NCI-H526 treated with DMSO at 0.1 percent for 48 hours (cell line): ENCODE measurements at regions not wholly inside any gene's neighbourhood (a gene's known extent, or its start where the extent isn't known, plus 50 kb on each side); places are given as distances from the start of the nearest gene placed in this dataset.

Experiments used
- DNase-seq: peaks from one replicate; lab custom pipeline; 2025; lab: John Stamatoyannopoulos, UW

DNA sequence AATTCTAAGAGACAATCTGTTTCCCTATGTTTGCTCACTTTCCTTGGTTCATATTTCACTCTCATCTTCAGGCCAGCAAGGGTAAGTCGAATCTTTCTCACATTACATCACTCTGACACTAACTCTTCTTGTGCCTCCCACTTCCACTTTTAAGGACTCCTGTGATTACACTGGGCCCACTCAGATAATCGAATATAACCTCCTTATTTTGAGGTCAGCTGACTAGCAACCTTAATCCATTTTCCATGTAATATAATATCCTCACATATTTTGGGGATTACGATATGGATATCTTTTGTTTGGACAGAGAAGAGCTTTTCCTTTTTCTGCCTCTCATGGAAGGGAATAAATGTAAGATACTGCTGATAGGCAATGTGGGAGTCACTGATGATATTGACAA, 2015.7 kb upstream of the LRRTM1 start:
- DNase-seq, result no peak

DNA sequence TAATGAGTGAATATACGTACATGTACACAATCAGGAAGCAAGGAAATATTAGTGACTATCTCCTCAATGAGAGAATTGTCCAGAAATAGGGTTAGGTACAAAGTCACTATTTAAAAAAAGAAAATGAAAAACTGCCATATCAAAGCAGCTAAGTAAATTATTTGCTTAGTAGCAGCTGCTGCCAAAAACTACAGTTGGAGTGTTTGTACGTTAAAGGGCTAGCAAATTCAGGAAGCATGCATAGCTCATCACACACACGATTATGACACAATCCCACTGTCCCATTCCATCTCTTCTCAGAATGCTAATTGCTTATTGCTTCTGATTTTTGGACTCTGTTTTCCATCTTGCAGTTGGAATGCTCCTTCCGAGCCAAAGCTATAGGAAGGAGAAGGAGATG, 2012.5 kb upstream of the LRRTM1 start:
- no peak for DNase-seq

DNA sequence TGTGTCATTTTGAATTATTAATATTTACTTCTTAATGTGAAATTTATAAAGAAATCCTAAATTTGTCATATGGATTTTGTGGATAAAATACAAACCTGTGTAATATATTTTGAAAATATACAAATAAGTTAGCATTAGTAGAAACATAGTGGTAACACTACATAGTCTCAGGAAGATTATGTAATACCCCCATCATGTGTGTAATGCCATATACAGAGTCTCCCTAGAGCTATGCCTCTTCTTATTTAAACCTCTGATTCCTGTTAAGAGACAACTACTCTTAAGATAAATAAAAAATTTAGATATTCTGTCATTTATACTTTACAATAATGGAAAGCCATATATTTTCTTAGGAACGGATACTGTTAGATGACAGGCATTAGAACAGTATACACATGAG, 2012.0 kb upstream of the LRRTM1 start:
- DNase-seq, result no peak

DNA sequence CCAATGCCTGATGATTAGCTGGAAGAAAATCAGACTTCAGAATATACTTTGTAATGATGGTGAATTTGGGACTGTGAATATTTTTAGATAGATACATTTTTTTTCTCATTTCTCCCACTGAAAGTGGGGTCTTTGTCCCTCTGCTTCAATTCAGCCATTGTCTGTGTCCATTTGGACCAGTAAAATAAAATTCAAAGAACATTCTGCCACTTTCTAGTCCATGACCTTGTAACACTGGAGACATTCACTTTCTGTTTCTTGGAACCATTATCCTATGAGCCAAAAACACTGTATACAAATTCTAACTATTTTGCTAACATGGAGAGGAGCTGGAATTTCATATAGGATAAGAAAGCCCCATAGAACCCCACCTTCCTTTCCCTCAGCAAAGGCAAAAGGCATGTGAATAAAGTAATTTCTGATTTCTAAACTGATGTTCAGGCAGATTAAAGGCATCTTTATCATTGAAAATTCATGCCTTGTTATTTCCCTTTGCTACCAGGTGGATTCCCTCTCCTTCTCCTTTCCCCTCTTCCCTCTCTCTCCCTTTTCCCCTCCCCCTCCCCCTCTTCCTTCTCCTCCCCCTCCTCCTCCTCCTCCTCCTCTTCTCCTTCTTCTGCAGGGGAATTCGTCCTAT, 2010.4 kb upstream of the LRRTM1 start:
- DNase-seq, result no peak

DNA sequence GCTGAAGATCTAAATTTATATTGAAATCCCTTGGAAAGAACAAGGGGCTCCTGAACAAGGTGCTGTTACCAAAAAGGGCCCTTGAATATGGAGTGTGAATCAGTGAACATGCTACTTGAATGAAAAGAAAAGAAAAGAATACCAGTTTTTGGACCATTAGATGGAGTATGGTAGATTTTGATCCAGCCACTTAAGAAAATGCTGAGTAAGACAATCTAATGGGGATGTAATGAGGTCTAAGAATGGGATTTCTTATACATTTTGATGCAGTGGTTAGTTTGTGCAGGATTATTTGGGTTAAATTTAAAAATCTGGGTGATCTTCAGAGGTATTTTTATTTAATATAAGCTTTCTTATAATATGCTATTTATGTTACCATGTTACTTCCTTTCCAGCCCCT, 2003.0 kb upstream of the LRRTM1 start:
- no peak for DNase-seq

DNA sequence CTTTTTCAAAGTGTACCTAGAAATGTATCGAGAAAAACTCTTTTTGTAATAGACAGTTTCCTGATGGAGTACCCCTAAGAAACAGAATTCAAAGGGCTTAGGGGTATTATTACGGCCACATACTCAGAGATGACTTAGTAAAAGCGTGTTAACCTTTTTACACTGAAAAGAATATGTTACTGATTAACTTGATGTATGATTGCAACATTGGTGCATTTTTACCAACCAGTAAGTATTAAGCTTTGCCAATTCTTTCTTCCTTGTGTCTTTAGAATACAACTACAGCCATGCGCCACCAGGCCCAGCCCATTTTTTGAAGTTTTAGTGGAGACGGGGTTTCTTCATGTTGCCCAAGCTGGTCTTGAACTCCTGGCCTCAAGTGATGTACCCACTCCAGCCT, 1997.0 kb upstream of the LRRTM1 start:
- DNase-seq, result no peak

DNA sequence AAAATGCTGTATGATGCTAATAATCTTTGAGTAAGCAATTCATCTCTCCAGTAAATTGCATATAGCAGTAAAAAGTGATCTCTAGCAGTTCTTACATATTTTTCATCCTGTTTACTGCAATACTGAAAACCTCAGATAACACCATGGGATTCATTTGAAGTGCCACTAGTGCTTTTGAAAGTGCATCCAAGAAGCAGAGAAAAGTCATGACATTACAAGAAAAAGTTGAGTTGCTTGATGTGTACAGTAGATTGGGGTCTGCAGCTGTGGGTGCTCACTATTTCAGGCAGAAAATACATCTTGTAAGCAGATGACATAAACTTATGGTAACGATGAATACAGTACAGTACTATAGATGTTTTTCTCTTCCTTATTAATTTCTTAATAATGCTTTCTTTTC, 1984.9 kb upstream of the LRRTM1 start:
- no peak for DNase-seq

DNA sequence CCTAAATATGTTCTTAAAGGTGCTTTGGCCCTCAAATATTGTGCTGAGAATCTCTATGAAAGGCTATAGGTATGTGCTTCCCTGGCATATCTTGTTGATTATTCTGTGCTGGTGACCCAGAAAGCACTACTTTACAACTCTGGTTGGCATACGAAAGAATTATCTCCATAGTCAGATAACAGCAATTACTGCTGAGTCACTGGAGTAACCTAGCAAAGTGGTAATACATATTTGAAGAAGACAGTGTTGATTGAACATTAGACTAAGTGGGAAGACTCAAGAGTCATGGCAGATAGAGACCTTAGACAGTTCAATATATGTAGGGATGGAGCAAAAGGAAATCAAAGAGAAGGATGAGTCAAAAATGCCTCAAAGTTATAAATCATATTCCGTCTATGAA, 1978.5 kb upstream of the LRRTM1 start:
- no peak for DNase-seq

DNA sequence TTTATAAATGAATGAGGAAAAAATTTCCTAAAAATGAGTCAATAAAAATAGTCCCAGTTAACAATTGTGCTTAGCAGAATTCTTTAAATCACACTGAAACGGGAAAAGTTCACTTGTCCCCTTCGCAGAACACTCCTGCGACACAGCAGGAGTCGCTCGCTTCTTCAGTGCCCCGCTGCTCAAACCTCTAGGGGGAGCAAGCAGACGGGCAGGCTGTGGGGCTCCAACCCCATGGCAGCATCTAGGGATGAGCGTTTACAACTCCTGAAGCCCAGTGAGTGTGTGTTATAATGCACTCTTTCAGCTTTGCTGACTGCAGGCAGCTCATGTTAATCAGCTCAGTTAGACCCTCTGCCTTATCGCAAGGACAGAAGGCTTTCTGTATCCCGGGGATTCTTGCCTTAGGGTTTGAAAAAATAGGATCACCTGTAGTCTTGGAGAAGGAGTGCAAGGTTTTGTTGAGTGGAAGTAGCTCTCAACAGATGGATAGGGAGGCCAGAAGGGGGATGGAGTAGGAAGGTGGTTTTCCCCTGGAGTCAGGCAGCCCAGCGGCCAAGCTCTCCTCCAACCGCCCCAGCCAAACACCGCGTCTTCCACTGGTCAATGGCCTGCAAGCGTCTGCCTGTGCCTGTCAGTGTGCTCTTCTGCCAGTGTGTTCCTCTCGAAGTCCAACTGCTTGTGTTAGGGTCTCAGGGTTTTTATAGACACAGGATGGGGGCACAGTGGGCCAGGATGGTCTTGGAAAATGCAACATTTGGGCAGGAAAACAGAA, 1977.7 kb upstream of the LRRTM1 start:
- DNase-seq, result no peak

DNA sequence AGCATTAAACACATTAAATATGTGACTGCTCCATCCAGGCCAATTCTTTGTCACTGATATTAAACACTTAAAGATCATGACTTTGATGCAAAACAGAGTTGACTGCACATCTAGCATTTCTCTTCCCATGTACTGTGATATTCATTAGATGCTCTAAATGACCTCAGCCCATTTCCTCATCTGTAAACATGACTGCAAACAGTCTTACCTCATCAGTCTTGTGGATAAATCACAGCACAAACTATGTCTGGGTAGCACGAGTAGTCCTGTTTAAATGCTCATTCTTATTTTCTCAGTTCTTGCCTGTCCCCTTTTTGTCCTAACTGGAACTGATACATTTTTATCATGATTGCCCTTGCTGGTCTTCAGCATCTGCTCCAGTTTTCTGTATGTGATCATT, 1974.8 kb upstream of the LRRTM1 start:
- no peak for DNase-seq

DNA sequence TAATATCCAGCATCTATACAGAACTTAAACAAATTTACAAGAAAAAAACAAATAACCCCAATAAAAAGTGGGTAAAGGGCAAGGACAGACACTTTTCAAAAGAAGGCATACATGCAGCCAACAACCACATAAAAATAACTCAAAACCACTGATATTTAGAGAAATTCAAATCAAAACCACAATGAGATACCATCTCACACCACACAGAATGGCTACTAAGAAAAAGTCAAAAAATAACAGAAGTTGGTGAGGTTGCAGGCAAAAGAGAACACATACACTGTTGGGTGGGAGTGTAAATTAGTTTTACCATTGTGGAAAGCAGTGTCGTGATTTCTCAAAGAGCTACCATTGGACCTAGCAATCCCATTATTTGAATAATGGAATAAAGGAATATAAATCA, 1973.9 kb upstream of the LRRTM1 start:
- DNase-seq, result no peak

DNA sequence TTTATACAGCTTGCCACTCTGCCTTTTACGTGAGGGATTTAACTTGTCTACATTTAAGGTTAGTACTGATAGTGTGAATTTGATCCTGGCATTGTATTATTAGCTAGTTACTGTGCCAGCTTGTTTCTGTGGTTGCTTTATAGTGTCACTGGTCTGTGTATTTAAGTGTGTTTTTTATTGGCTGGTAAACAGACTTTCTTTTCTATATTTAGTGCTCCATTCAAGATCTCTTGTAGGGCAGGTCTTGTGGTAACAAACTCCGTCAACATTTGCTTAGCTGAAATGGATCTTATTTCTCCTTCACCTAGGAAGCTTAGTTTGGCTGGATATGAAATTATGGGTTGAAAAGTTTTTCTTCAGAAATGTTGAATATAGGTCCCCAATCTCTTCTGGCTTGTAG, 1971.0 kb upstream of the LRRTM1 start:
- no peak for DNase-seq

DNA sequence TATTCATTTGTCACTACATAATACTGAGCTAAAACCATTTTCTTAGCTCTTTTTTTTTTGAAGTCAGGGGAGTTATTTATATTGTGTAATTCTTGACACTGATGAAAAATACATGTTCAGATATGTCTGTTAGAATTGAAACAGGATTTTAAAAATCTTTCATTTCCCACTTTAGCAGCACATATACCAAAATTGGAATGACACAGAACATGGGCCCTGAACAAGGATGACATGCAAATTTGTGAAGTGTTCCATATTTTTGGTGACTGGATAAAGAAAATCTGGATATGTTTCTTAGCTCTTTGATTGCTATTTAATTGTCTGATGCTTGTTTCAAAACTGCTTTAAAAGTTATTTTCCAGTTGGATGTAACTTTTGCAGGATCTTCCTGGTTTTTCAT, 1963.9 kb upstream of the LRRTM1 start:
- no peak for DNase-seq

DNA sequence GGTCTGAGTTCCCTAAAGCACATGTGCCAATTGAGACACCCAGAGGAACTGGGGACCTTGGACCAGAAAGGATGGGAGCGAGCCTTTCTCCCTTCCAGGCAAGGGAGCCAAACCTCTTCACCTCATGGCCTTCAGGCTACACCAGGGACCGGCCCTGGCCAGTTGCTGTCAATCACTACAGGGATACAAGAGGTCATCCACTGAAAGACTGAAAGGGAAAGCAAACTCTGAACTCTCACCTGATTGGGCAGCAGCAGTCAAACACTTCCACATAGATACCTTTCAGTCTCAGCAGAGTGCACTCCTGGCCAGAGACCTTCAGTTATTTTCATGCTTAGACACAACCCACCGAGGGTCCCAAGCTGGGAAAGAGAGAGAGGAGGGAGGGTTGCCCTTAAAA, 1956.0 kb upstream of the LRRTM1 start:
- DNase-seq, result no peak

DNA sequence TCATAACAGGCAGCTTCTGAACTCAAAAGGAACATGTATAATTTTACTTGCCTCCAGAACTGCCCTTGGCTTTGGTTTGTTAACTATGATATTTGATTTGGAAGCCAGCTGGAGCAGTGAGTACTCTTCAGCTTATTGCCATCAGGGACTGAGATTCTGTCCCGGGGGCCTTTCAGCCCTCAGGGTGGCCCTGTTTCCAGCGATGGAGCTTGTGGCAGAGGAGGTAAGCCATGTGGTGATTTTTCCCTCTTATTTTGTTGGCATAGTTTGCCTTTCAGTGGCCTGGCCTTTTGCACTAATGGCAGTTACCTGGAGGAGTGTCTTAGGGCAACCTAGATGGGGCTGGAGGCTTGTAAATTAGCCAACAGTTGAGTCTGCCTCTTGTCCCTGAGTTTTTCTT, 1955.0 kb upstream of the LRRTM1 start:
- DNase-seq, result no peak

DNA sequence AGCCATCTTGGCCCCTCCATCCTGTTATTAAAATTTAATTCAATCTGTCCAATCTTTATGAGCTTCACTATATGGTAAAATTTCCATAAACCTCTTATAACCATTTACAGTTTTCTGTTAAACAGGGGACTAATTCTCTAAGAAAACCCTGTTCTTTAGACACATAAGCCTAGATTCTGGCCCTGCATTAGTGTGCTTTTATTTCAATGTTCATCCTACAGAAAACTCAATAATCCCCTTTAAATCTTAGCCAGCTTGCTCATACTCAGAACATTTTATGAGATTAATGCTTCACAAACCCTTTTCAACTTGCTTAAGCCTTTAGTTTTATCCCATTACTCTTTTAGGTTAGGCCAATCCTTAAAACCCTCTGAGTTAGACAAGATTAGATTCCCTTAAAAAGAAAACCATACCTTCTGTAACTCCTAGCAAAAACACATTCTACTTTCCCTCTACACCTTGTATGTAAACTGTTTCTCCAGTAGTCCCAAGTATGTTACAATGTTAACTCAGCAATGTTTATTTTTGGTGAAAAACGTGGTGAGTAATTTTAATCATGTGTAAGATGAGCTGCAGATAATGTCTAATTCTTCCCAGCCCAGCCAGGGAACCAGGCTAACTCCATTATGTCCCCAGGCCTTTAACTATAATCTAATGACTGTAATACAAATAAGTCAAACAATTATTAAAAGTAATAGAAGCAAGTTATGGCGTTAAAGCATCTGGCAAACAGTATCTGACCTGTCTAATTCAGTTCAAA, 1953.4 kb upstream of the LRRTM1 start:
- DNase-seq, result no peak

DNA sequence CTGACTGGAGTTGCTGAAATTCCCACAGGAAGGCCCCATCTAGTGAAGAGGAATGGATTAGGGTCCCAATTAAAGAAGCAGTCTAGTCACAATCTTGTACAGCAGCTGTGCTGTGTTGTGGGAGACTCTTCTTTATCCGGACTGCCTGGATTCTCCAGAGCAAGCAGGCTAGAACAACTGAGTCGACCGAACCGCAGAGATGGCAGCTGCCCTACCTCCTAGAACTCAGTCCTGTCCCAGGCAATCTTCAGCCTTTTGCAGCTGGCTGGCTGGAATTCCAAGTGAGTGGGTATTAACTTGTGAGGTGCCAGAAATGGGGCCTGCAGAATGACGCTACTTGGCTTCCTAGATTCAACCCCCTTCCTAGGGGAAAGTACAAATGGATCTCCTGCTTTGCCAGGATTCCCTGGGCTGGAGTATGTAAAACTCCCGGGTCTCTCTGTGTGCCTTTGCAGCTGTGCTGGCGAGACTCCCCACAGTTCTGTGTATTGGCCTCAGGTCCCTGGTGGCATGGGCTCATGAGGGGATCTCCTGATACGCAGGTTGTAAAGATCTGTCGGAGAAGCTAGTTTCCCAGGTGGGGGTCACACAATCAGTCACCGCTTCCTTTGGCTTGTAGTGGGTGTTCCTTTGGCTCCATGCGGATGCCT, 1952.6 kb upstream of the LRRTM1 start:
- no peak for DNase-seq

DNA sequence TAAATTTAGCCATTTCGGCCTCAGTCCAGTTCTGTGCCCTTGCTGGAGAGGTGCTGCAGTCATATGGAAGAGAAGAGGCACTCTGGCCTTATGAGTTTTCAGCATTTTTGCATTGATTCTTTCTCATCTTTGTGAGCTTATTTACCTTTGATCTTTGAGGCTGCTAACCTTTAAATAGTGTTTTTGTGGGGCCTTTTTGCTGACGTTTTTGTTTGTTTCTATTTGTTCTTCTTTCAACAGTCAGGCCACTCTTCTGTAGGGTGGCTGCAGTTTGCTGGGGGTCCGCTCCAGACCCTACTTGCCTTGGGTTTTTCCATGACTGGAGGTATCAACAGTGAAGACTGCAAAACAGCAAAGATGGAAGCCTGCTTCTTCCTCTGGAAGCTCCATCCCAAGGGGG, 1951.7 kb upstream of the LRRTM1 start:
- DNase-seq, result no peak

DNA sequence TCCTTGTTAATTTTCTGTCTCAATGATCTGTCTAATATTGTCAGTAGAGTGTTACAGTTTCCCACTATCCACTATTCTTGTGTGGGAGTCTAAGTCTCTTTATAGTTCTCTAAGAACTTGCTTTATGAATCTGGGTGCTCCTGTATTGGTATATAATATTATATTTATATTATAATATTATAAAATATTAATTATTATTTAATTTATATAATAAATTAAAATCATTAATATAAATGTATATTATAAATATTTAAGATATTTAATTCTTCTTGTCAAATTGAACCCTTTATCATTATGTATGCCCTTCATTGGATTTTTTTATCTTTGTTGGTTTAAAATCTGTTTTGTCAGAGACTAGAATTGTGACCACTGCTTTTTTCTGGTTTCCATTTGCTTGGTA, 1950.2 kb upstream of the LRRTM1 start:
- DNase-seq, result no peak

DNA sequence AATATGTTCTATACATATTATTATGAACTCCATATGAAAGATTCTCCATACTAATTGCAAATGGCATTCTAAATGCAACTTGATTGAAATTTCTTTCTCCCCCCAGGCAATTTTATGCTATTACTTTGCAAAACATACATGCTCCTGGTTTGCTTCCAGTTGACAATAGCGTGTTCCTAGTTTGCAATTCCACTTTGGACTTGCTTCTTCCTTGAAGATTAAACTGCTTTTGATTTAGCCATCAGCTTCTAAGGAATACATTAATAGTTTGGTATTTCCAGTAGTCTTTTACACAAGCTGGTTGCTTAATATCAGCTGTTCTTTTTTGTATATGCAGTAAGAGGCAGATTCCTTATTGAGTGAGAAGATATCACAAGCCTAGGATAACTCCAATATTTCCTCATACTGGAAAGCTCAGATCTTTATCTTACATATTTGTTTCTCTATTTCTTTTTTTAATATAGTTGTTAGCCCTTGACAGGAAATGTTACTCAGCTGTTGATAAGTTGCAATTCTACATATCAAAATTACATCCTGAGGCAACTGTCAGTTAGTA, 1941.7 kb upstream of the LRRTM1 start:
- no peak for DNase-seq

DNA sequence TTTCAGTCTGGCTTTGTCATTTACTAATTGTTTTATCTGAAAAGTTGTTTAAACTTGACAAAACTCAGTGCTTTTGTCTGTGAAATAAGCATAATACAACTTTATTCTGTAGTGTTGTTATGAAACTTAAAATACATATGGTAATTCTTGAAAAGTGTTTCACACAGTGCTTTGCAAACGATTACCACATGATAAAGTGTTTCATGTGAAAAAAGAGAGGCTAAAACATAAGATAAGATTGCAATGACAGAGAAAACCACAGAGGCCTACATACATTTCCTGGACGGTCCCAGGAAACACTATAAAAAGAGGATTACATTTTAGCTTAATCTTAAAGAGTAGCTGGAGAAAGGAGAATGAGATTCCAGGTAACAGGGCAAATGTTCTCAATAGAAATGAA, 1934.6 kb upstream of the LRRTM1 start:
- DNase-seq, result no peak

DNA sequence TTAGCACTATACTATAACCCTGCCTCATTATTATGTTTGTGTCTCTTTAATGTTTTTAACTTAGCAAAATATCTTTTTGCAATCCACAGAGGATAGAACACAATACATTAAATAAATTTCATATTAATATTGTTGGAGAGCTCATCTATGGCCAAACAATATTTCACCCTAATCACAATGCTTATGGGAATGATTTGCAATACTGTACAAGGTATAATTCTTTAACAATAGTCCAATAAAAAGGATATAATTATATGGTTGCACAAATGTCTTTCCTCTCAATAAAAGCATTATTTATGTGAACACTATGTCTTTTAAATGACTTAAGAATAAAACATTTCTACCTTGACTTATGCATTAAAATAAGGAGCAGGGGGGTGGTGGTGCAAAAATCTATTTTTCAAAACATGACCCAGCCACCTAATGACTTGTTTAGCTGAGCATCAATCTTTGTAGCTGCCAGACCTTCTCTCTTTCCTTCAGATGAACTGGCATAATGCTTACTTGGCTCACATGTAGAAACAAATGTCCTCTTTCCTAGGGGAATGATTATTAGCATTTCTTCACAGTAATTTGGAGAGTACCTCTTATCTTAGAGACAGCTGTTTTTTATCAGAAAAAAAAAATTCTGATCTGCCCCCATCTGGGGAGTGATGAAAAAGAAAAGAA, 1933.6 kb upstream of the LRRTM1 start:
- no peak for DNase-seq
